ENCODE measurements at regions not wholly inside any gene's neighbourhood (a gene's known extent, or its start where the extent isn't known, plus 50 kb on each side); places are given as distances from the start of the nearest gene placed in this dataset.
"Not testable (repeated sequence)": the region's sequence is repeated elsewhere in the genome, so short reads cannot be mapped to it uniquely, and the experiment has no call there.

- no peak for DNase-seq
Measured at GRCh38 chr7:41459623-41460261, 243.1 kb downstream of the INHBA start.

- no peak for DNase-seq
Measured at GRCh38 chr7:41459183-41459582, 243.7 kb downstream of the INHBA start.

- DNase-seq, result no peak
Measured at GRCh38 chr7:41457832-41458437, 245.0 kb downstream of the INHBA start.

- DNase-seq, result peak; percentile 41
Measured at GRCh38 chr7:41451826-41452225, 251.1 kb downstream of the INHBA start.

- no peak for DNase-seq
Measured at GRCh38 chr7:41449694-41450093, 253.2 kb downstream of the INHBA start.

GRCh38 chr7:41449286-41449685 lies 253.6 kb downstream of the INHBA start:
- no peak for DNase-seq

- DNase-seq, result no peak
Measured at GRCh38 chr7:41448104-41448503, 254.8 kb downstream of the INHBA start.

GRCh38 chr7:41447450-41448042 lies 255.3 kb downstream of the INHBA start:
- DNase-seq, result no peak

GRCh38 chr7:41446606-41447449 lies 256.1 kb downstream of the INHBA start:
- no peak for DNase-seq

GRCh38 chr7:41445946-41446345 lies 256.9 kb downstream of the INHBA start:
- DNase-seq, result no peak

- no peak for DNase-seq
Measured at GRCh38 chr7:41445432-41445831, 257.5 kb downstream of the INHBA start.

GRCh38 chr7:41439515-41439879 lies 263.4 kb downstream of the INHBA start:
- no peak for DNase-seq

GRCh38 chr7:41438705-41439514 lies 264.0 kb downstream of the INHBA start:
- no peak for DNase-seq

- peak; percentile 22 for DNase-seq
Measured at GRCh38 chr7:41437257-41438196, 265.4 kb downstream of the INHBA start.

GRCh38 chr7:41436139-41436538 lies 266.8 kb downstream of the INHBA start:
- peak; percentile 3 for DNase-seq

GRCh38 chr7:41435020-41435419 lies 267.9 kb downstream of the INHBA start:
- not testable (repeated sequence) for DNase-seq

GRCh38 chr7:41431671-41432070 lies 271.2 kb downstream of the INHBA start:
- DNase-seq, result no peak

- DNase-seq, result no peak
Measured at GRCh38 chr7:41428381-41428780, 274.5 kb downstream of the INHBA start.

- peak; percentile 25 for DNase-seq
Measured at GRCh38 chr7:41425926-41426325, 277.0 kb downstream of the INHBA start.

- no peak for DNase-seq
Measured at GRCh38 chr7:41421056-41421455, 281.8 kb downstream of the INHBA start.

GRCh38 chr7:41420421-41420820 lies 282.5 kb downstream of the INHBA start:
- no peak for DNase-seq

- DNase-seq, result no peak
Measured at GRCh38 chr7:41418337-41418736, 284.6 kb downstream of the INHBA start.

Measured in kidney glomerular epithelial cell (primary cell).